Sigmoid colon (tissue), 4 donors: ENCODE measurements at regions not wholly inside any gene's neighbourhood (a gene's known extent, or its start where the extent isn't known, plus 50 kb on each side); places are given as distances from the start of the nearest gene placed in this dataset.

Experiments used
- POLR2A ChIP-seq, 2 donors: fragments of 450-650 bp; IDR thresholded peaks; one replicate each; pipeline ENCODE4 v1.6.1; 2016; ENCODE audit warnings: antibody characterized with exemption in 2 of 2, mild to moderate bottlenecking in 2 of 2, moderate library complexity in 2 of 2
- POLR2AphosphoS5 ChIP-seq, 4 donors: sonication (generic); formaldehyde crosslinking; IDR thresholded peaks; one replicate each; pipeline ENCODE4 v1.6.1; 2017; ENCODE audit warnings: antibody characterized with exemption in 4 of 4
- TF ChIP-seq, protein P1 (sequence below), 4 experiments: fragments of 450-650 bp in 3 of 4; fragments of 200-600 bp in 1 of 4; IDR thresholded peaks; one replicate each; pipeline ENCODE4 v1.5.1; 2016 to 2019; ENCODE audit warnings: antibody characterized with exemption in 4 of 4, mild to moderate bottlenecking in 3 of 4, moderate library complexity in 2 of 4

- TF ChIP-seq, protein P1, sequence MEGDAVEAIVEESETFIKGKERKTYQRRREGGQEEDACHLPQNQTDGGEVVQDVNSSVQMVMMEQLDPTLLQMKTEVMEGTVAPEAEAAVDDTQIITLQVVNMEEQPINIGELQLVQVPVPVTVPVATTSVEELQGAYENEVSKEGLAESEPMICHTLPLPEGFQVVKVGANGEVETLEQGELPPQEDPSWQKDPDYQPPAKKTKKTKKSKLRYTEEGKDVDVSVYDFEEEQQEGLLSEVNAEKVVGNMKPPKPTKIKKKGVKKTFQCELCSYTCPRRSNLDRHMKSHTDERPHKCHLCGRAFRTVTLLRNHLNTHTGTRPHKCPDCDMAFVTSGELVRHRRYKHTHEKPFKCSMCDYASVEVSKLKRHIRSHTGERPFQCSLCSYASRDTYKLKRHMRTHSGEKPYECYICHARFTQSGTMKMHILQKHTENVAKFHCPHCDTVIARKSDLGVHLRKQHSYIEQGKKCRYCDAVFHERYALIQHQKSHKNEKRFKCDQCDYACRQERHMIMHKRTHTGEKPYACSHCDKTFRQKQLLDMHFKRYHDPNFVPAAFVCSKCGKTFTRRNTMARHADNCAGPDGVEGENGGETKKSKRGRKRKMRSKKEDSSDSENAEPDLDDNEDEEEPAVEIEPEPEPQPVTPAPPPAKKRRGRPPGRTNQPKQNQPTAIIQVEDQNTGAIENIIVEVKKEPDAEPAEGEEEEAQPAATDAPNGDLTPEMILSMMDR (IDR thresholded peaks at IDR 0.05): no peak
- TF ChIP-seq POLR2A (IDR thresholded peaks at IDR 0.05) (no peak), POLR2AphosphoS5 (IDR thresholded peaks at IDR 0.05) (no peak)
These were observed 262.7 kb downstream of the KCNRG start for GRCh38 chr13:50277906-50278305.
